ENCODE measurements at regions not wholly inside any gene's neighbourhood (a gene's known extent, or its start where the extent isn't known, plus 50 kb on each side); places are given as distances from the start of the nearest gene placed in this dataset.

DNA sequence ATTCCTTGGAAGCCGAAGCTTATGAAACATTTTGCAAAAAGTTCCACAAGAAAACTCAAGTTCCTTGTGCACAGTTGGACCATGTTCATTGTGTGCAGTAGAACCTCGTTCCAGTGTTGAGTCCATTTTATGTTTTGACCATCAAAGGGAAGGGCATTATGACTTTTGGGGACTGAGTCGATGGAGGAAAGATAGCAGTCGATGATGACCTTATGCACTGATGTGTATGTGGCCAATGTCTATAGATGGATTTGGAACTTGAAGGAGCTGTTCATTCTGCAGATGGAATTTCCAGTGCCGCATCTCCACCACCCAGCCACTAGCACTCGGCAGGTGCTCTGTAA is 71.5 kb upstream of the IGLL5 start:
- TF ChIP-seq CTCF (IDR thresholded peaks at IDR 0.05) = no peak
- no peak for TF ChIP-seq POLR2A (IDR thresholded peaks at IDR 0.05)
- no peak for TF ChIP-seq EP300 (IDR thresholded peaks at IDR 0.05)
- no peak for TF ChIP-seq POLR2AphosphoS5 (IDR thresholded peaks at IDR 0.05)

All from sigmoid colon (tissue), 4 donors.